HG03378 (cell line): ENCODE measurements at regions not wholly inside any gene's neighbourhood (a gene's known extent, or its start where the extent isn't known, plus 50 kb on each side); places are given as distances from the start of the nearest gene placed in this dataset.

ENCODE experiments used
- ATAC-seq: cut with Tn5 transposase; IDR thresholded peaks from one replicate; pipeline ENCODE4 v1.9.1; 2021; ENCODE audit warnings: mild to moderate bottlenecking, moderate library complexity; ENCODE audit not compliant: unreplicated experiment

DNA sequence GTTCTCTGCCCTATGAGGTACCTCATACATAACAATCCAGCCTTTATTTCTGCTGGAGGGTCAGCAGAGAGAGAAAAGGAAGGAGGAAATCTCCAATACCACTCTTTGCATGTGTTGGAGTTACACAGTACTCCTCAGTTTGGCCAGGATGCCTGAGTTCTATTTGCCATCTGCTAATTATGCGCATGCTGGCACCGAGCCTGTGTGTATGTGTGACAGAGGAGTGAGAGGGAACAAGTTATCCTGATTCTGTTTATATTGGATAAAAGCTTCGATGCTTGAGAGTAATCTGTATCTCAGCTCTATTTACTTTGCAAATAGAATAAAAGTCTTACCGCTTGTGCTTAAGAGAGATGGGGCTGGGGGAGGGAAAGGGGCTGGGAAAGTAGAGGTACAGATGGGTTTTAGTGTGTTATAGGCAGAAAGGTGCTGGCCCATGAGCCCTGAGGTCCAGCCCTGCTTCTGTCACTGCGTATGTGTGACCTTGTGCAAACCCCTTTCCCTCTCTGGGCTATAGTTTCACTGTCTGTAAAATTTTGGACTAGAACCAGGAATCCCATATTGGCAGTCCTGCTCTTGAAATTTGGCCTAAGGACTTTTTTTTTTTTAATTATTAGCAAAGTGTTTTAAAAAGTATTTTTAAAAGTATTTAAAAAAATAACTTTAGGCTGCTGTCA, 54.5 kb upstream of the PLXNA2 start:
- ATAC-seq, result no peak

GRCh38 chr1:208300084-208300770, 56.0 kb upstream of the PLXNA2 start:
- ATAC-seq, result no peak

DNA sequence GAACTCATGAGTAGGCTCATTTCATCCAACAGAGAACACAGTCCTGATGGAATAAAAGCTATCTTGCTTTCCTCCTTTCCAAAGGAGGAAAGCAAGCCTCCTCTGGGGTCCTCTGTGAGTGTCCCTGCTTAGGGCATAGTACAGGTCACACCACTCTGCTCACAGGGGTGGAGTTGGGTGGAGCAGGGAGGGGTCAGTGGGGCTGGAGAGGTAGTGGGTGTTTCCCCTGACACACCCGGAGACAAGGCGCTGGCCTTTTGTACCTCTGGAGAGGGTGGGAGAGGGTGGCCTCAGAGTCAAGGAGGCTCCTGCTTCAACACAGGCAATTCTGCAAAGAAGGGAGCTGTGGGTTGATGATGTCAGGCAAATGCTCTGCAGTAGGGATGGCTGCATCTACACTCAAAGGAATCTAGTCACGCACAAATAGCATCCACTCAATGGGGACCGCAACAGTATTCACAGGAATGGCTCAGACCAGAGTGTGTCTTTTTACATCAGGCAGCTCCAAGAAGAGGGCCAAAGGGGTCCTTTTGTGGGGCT, 58.6 kb upstream of the PLXNA2 start:
- ATAC-seq, result no peak

- no peak for ATAC-seq
Observed at GRCh38 chr1:208303743-208304712, 59.8 kb upstream of the PLXNA2 start.

GRCh38 chr1:208308221-208308620, 64.0 kb upstream of the PLXNA2 start:
- ATAC-seq, result no peak

GRCh38 chr1:208309771-208310170, 65.6 kb upstream of the PLXNA2 start:
- ATAC-seq, result no peak

DNA sequence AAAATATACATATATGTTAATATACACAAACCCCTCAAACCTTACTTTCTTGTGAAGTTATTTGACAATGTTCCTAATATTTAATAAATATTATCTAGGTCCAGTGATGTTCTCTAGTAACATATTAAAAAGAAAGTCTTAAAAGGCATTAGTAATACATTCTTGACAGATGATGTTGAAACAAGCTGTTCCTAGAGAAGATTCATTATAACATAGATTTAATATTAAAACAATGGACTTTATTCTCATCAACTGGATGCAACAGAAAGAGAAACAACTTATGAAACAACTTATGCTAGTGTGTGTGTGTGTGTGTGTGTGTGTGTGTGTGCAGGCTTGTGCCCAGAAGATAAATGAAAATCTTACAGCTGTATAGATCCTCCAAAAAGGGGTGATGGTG, 68.5 kb upstream of the PLXNA2 start:
- no peak for ATAC-seq

GRCh38 chr1:208314431-208314830, 70.2 kb upstream of the PLXNA2 start:
- no peak for ATAC-seq

DNA sequence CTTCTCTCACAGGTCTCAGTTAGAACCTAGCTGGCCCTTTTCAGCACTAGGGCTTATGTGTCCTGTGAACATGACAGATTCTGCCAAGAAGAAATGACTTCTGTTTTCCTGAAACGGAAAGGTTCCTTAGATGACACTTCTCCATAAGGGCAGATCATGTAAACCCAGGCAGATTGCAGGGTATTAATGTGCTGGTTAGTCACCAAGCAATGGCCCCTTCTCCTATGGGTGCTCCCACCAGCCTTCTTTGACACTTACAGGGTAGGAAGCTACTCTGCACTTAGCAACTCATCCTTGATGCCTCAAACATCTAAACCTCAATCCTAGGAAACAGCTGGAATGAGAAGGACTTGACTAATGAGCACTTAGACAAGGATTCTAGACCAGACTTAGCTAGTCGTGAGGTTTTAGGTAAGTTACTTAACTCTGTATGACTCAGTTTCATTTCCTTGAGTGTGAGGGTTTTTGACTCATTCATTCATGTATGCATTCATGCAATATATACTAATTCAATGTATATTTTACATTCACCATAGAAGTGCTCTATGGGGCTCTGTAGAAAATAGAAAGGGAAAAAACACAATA, 74.1 kb upstream of the PLXNA2 start:
- no peak for ATAC-seq

GRCh38 chr1:208324005-208324404, 79.8 kb upstream of the PLXNA2 start:
- no peak for ATAC-seq

DNA sequence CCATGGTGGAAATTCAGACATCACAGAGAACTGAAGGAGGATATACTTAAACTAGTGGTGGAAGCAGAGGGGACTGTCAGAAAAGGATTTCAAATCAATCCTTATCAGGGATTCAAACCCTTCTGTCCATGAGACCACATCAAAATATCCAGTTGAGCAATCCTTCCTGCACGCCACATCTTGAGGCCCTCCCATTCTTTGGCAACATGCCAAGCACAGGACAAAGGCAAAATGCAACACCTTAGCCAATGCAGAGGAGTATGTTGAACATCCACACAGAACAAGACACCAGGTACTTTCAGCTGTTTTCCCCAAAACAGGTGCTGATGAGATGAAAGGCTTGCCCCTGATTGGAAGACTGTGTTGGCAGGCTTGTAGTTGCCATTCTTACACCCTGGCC, 81.8 kb upstream of the PLXNA2 start:
- no peak for ATAC-seq

GRCh38 chr1:208329300-208329699, 85.1 kb upstream of the PLXNA2 start:
- no peak for ATAC-seq

- ATAC-seq, result no peak
Observed at GRCh38 chr1:208332036-208332773, 88.0 kb upstream of the PLXNA2 start.

- ATAC-seq, result no peak
Observed at GRCh38 chr1:208332774-208333126, 88.6 kb upstream of the PLXNA2 start.

GRCh38 chr1:208333676-208334075, 89.5 kb upstream of the PLXNA2 start:
- no peak for ATAC-seq

- no peak for ATAC-seq
Observed at GRCh38 chr1:208335371-208336136, 91.4 kb upstream of the PLXNA2 start.

DNA sequence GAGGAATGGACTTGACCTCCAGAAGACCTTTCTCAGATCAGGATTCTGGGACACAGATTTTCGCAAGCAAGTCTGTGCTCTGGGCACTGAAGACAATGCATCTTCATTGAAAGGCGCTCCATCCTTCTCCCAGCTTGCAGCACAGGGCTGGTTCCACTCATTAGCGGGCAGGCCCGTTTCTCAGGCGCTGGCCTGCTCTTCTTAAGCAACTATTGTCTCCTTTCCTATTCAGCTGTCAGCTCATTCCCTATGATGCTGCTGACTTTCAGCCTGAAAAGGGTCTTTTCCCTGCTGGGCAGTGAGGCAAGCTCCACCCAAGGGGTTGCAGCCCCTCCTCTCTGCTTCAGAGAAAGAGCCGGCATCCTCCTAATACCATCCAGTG, 91.9 kb upstream of the PLXNA2 start:
- ATAC-seq, result no peak

GRCh38 chr1:208339911-208340310, 95.7 kb upstream of the PLXNA2 start:
- no peak for ATAC-seq

GRCh38 chr1:208343226-208343625, 99.0 kb upstream of the PLXNA2 start:
- no peak for ATAC-seq
